ENCODE measurements at regions not wholly inside any gene's neighbourhood (a gene's known extent, or its start where the extent isn't known, plus 50 kb on each side); places are given as distances from the start of the nearest gene placed in this dataset.
"Not testable (repeated sequence)": the region's sequence is repeated elsewhere in the genome, so short reads cannot be mapped to it uniquely, and the experiment has no call there.

- DNase-seq (ENCODE audit: low read depth), result no peak
- TF ChIP-seq CTCF (IDR thresholded peaks at IDR 0.05; ENCODE audit: control insufficient read depth, extremely low read depth, insufficient read depth), result no peak
These were observed 604.9 kb upstream of the ZFP42 start for GRCh38 chr4:187390646-187391045.

GRCh38 chr4:187393531-187394344 is 601.8 kb upstream of the ZFP42 start:
- TF ChIP-seq CTCF (IDR thresholded peaks at IDR 0.05; ENCODE audit: control insufficient read depth, extremely low read depth, insufficient read depth), result no peak
- H3K4me3 ChIP-seq (ENCODE audit: low read depth, low read length), result no peak overlapping the region
- DNase-seq (ENCODE audit: low read depth), result no peak

More at GRCh38 chr4:187390646-187391045, 604.9 kb upstream of the ZFP42 start:
- no peak overlapping the region for H3K4me3 ChIP-seq (ENCODE audit: low read depth, low read length)

- H3K4me3 ChIP-seq (ENCODE audit: low read depth, low read length), result no peak overlapping the region
- TF ChIP-seq CTCF (IDR thresholded peaks at IDR 0.05; ENCODE audit: control insufficient read depth, extremely low read depth, insufficient read depth), result no peak
- no peak for DNase-seq (ENCODE audit: low read depth)
These were observed 599.5 kb upstream of the ZFP42 start for GRCh38 chr4:187396106-187396505.

- DNase-seq (ENCODE audit: low read depth), result not testable (repeated sequence)
These were observed 587.1 kb upstream of the ZFP42 start for GRCh38 chr4:187408447-187408846.

GRCh38 chr4:187413564-187414358 is 581.8 kb upstream of the ZFP42 start:
- no peak overlapping the region for H3K4me3 ChIP-seq (ENCODE audit: low read depth, low read length)
- peak; percentile 59 for DNase-seq (ENCODE audit: low read depth)
- TF ChIP-seq CTCF (IDR thresholded peaks at IDR 0.05; ENCODE audit: control insufficient read depth, extremely low read depth, insufficient read depth), result no peak

More at GRCh38 chr4:187408447-187408846, 587.1 kb upstream of the ZFP42 start:
- H3K4me3 ChIP-seq (ENCODE audit: low read depth, low read length), result not testable (repeated sequence)

- H3K4me3 ChIP-seq (ENCODE audit: low read depth, low read length), result no peak overlapping the region
- no peak for DNase-seq (ENCODE audit: low read depth)
- no peak for TF ChIP-seq CTCF (IDR thresholded peaks at IDR 0.05; ENCODE audit: control insufficient read depth, extremely low read depth, insufficient read depth)
These were observed 580.9 kb upstream of the ZFP42 start for GRCh38 chr4:187414716-187415115.

- no peak for TF ChIP-seq CTCF (IDR thresholded peaks at IDR 0.05; ENCODE audit: control insufficient read depth, extremely low read depth, insufficient read depth)
These were observed 580.3 kb upstream of the ZFP42 start for GRCh38 chr4:187415231-187415630.

More at GRCh38 chr4:187415231-187415630, 580.3 kb upstream of the ZFP42 start:
- no peak overlapping the region for H3K4me3 ChIP-seq (ENCODE audit: low read depth, low read length)
- no peak for DNase-seq (ENCODE audit: low read depth)
